DND-41 (cell line): ENCODE measurements at regions not wholly inside any gene's neighbourhood (a gene's known extent, or its start where the extent isn't known, plus 50 kb on each side); places are given as distances from the start of the nearest gene placed in this dataset.

ENCODE experiments used
- CTCF ChIP-seq: IDR thresholded peaks from 2 replicates; pipeline ENCODE4 v1.5.1; 2012; ENCODE audit warnings: borderline replicate concordance, low read length, moderate library complexity, mild to moderate bottlenecking; ENCODE audit not compliant: poor library complexity, severe bottlenecking; ENCODE audit errors: extremely low read depth
- EZH2 ChIP-seq: IDR thresholded peaks from 3 replicates; pipeline ENCODE4 v1.6.1; 2012; ENCODE audit warnings: borderline replicate concordance, low read depth, mild to moderate bottlenecking, moderate library complexity, low read length, inconsistent platforms; ENCODE audit not compliant: severe bottlenecking

- no peak for TF ChIP-seq EZH2
- TF ChIP-seq CTCF = no peak
These were observed 363.1 kb downstream of the MATN1 start for GRCh38 chr1:30360281-30360680.
